HEK293 (cell line): ENCODE measurements at regions not wholly inside any gene's neighbourhood (a gene's known extent, or its start where the extent isn't known, plus 50 kb on each side); places are given as distances from the start of the nearest gene placed in this dataset.

ENCODE experiments used
- TF ChIP-seq, protein P1 (sequence below): sonication (generic); formaldehyde crosslinking; IDR thresholded peaks from 2 replicates; pipeline ENCODE4 v1.8.1; 2022; ENCODE audit warnings: mild to moderate bottlenecking, moderate library complexity, missing genetic modification reagents
- TF ChIP-seq, protein P2 (sequence below): fragments of 450-650 bp; formaldehyde crosslinking; IDR thresholded peaks from 2 replicates; pipeline ENCODE4 v1.5.1; 2016; ENCODE audit warnings: missing biosample characterization, missing genetic modification characterization

GRCh38 chr9:81116340-81117137 is 572.8 kb downstream of the TLE1 start:
- TF ChIP-seq, protein P1, sequence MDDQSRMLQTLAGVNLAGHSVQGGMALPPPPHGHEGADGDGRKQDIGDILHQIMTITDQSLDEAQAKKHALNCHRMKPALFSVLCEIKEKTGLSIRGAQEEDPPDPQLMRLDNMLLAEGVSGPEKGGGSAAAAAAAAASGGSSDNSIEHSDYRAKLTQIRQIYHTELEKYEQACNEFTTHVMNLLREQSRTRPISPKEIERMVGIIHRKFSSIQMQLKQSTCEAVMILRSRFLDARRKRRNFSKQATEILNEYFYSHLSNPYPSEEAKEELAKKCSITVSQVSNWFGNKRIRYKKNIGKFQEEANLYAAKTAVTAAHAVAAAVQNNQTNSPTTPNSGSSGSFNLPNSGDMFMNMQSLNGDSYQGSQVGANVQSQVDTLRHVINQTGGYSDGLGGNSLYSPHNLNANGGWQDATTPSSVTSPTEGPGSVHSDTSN, result no peak
- TF ChIP-seq, protein P2, sequence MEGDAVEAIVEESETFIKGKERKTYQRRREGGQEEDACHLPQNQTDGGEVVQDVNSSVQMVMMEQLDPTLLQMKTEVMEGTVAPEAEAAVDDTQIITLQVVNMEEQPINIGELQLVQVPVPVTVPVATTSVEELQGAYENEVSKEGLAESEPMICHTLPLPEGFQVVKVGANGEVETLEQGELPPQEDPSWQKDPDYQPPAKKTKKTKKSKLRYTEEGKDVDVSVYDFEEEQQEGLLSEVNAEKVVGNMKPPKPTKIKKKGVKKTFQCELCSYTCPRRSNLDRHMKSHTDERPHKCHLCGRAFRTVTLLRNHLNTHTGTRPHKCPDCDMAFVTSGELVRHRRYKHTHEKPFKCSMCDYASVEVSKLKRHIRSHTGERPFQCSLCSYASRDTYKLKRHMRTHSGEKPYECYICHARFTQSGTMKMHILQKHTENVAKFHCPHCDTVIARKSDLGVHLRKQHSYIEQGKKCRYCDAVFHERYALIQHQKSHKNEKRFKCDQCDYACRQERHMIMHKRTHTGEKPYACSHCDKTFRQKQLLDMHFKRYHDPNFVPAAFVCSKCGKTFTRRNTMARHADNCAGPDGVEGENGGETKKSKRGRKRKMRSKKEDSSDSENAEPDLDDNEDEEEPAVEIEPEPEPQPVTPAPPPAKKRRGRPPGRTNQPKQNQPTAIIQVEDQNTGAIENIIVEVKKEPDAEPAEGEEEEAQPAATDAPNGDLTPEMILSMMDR (tag by site-specific recombination), result no peak
